GM12878 (cell line): ENCODE measurements at regions not wholly inside any gene's neighbourhood (a gene's known extent, or its start where the extent isn't known, plus 50 kb on each side); places are given as distances from the start of the nearest gene placed in this dataset.

ENCODE experiments used
- ATAC-seq: fragments of 200-7000 bp; cut with Tn5 transposase; 3 replicates; pipeline ENCODE4 v1.9.1; 2020; ENCODE audit warnings: mild to moderate bottlenecking, moderate library complexity
- BruUV-seq: library from RNA; stranded (reverse); fragments of 400-500 nt; replicated peaks from 2 replicates; lab custom pipeline; 2021; lab: Mats Ljungman, UMichigan
- CTCF ChIA-PET: fragments of 300-600 bp; sonication (Branson Sonifier 250); formaldehyde crosslinking; extraction: SDS; loops from one replicate; lab custom pipeline; 2021; ENCODE audit warnings: inconsistent platforms; lab: Yijun Ruan, JAX
- POLR2A ChIA-PET: fragments of 350-600 bp; formaldehyde crosslinking; extraction: SDS; loops from one replicate; lab custom pipeline; 2021; ENCODE audit warnings: inconsistent platforms; lab: Charles Lee
- RAD21 ChIA-PET: fragments of 300-600 bp; sonication (Branson Sonifier 250); formaldehyde crosslinking; loops from one replicate; lab custom pipeline; 2023; ENCODE audit warnings: antibody characterized with exemption; ENCODE audit not compliant: unreplicated experiment; lab: Charles Lee
- SMC1A ChIA-PET: fragments of 300-600 bp; sonication (Branson Sonifier 250); formaldehyde crosslinking; loops from one replicate; lab custom pipeline; 2023; ENCODE audit not compliant: unreplicated experiment, uncharacterized antibody; lab: Charles Lee
- DNase-seq: peaks from one replicate; pipeline ENCODE4 v3.0.0-alpha.2; 2011; ENCODE audit warnings: low read depth, low spot score
- FAIRE-seq: peaks from 3 replicates; lab custom pipeline; 2011; peaks lifted over from hg19 to GRCh38; lab: Jason Lieb, UNC
- H2AFZ ChIP-seq: 2 replicates; pipeline ENCODE4 v1.6.0; 2011; ENCODE audit warnings: low read depth, low read length, control low read depth; ENCODE audit not compliant: control insufficient read depth
- H3K27ac ChIP-seq: 2 replicates; pipeline ENCODE4 v1.5.1; 2011; ENCODE audit warnings: control low read depth; ENCODE audit not compliant: control insufficient read depth, insufficient read depth
- H3K27me3 ChIP-seq, 2 experiments: replicated peaks in 1 of 2; 2 replicates each; pipeline versions ENCODE4 v1.6.0 to v1.6.1; 2011; ENCODE audit warnings: low read length in 1 of 2; ENCODE audit not compliant: control insufficient read depth in 2 of 2, insufficient read depth in 2 of 2
- H3K36me3 ChIP-seq, 2 experiments: 2 replicates each; pipeline ENCODE4 v1.5.1; 2011; ENCODE audit warnings: low read length in 1 of 2; ENCODE audit not compliant: control insufficient read depth in 2 of 2, insufficient read depth in 2 of 2
- H3K4me1 ChIP-seq: 2 replicates; pipeline ENCODE4 v1.6.1; 2011; ENCODE audit warnings: mild to moderate bottlenecking, low read length, moderate library complexity, mixed read lengths; ENCODE audit not compliant: control insufficient read depth, insufficient read depth
- H3K4me2 ChIP-seq: 2 replicates; pipeline ENCODE4 v1.6.0; 2011; ENCODE audit warnings: control low read depth; ENCODE audit not compliant: control insufficient read depth, insufficient read depth
- H3K4me3 ChIP-seq: fragments of 200-600 bp; sonication (generic); 2 replicates; pipeline ENCODE4 v1.5.1; 2016
- H3K79me2 ChIP-seq: 2 replicates; pipeline ENCODE4 v1.6.0; 2011; ENCODE audit warnings: low read length; ENCODE audit not compliant: control insufficient read depth, insufficient read depth
- H3K9ac ChIP-seq: 2 replicates; pipeline ENCODE4 v1.8.0; 2011; ENCODE audit warnings: low read length, control low read depth, mixed read lengths; ENCODE audit not compliant: control insufficient read depth, insufficient read depth
- H3K9me3 ChIP-seq: replicated peaks from 3 replicates; pipeline ENCODE4 v1.5.1; 2011; ENCODE audit warnings: mild to moderate bottlenecking, low read length; ENCODE audit not compliant: control insufficient read depth, insufficient read depth
- H4K20me1 ChIP-seq: 2 replicates; pipeline ENCODE4 v1.6.0; 2011; ENCODE audit not compliant: control insufficient read depth, insufficient read depth
- ETV6 ChIP-seq, 2 experiments: fragments of 450-650 bp in 1 of 2; IDR thresholded peaks in 1 of 2; conservative IDR thresholded peaks in 1 of 2; 2 replicates each; pipeline ENCODE4 v1.6.1; 2014; ENCODE audit warnings: antibody characterized with exemption in 1 of 2, borderline replicate concordance in 1 of 2, low read depth in 1 of 2, mild to moderate bottlenecking in 1 of 2, moderate library complexity in 1 of 2
- ZBTB11 ChIP-seq: fragments of 450-650 bp; formaldehyde crosslinking; IDR thresholded peaks from 2 replicates; pipeline ENCODE4 v1.5.0; 2022; ENCODE audit warnings: mild to moderate bottlenecking, missing genetic modification characterization
- WGBS: methylation state at CpG from one replicate; pipeline ENCODE4 v1.1.6; 2016; ENCODE audit warnings: low lambda C conversion rate; ENCODE audit not compliant: insufficient replicate concordance, insufficient coverage; ENCODE audit errors: missing lambda C conversion rate; 5-methylcytosine and 5-hydroxymethylcytosine counted together
- in situ Hi-C: fragments of 300-500 bp; cut with MboI; formaldehyde crosslinking; loops from 9 replicates; pipeline ENCODE4 v1.14.3; 2018; ENCODE audit warnings: mixed read lengths
- intact Hi-C: fragments of 100-400 bp; cut with micrococcal nuclease; formaldehyde crosslinking; loops from one replicate; pipeline ENCODE4 v1.14.2; 2022; ENCODE audit not compliant: unreplicated experiment

- Histone ChIP-seq H3K27me3 (no peaks in the 10 kb centered on the region), H3K27ac (no peak overlapping the region), H3K4me2 (no peak overlapping the region), H3K4me1 (no peaks in the 10 kb centered on the region), H3K9ac (no peak overlapping the region), H2AFZ (no peak overlapping the region), H3K9me3 (no peaks in the 10 kb centered on the region), H3K79me2 (no peaks in the 10 kb centered on the region), H3K36me3 (no peaks in the 10 kb centered on the region), H3K4me3 (no peak overlapping the region), H4K20me1 (no peaks in the 10 kb centered on the region)
- intact Hi-C loops: no loop called here
- RAD21 ChIA-PET: no interaction called here
- no TSS peak for BruUV-seq
- CTCF ChIA-PET: no interaction called here
- in situ Hi-C loops: no loop called here
- TF ChIP-seq ETV6 (conservative IDR thresholded peaks at IDR 0.05 in 1 of 2, IDR thresholded peaks at IDR 0.05 in 1 of 2; ENCODE audit: borderline replicate concordance in 1 of 2, low read depth in 1 of 2) (no peak), ZBTB11 (no peak)
- SMC1A ChIA-PET: no interaction called here
- WGBS: 51% methylated on average over 2 of the region's 2 CpGs
- POLR2A ChIA-PET: no interaction called here
- no peak for FAIRE-seq
- ATAC-seq: no peak
- DNase-seq: no peak
Observed at GRCh38 chr12:17593715-17594406, 496.1 kb downstream of the RERGL start.
